ENCODE measurements at regions not wholly inside any gene's neighbourhood (a gene's known extent, or its start where the extent isn't known, plus 50 kb on each side); places are given as distances from the start of the nearest gene placed in this dataset.

- TF ChIP-seq SIN3A (IDR thresholded peaks at IDR 0.05; ENCODE audit: low read depth) = no peak
- no peak for TF ChIP-seq CEBPB (IDR thresholded peaks at IDR 0.05; ENCODE audit: low read depth)
- no peak for TF ChIP-seq JUND (IDR thresholded peaks at IDR 0.05)
- TF ChIP-seq REST (IDR thresholded peaks at IDR 0.05; ENCODE audit: low read depth) = no peak
- no peak for TF ChIP-seq CBX3 (IDR thresholded peaks at IDR 0.05; ENCODE audit: low read depth)
- TF ChIP-seq ZFX (IDR thresholded peaks at IDR 0.05) = no peak
- no peak for TF ChIP-seq ATF3 (IDR thresholded peaks at IDR 0.05)
- TF ChIP-seq EZH2 (IDR thresholded peaks at IDR 0.05) = no peak
- TF ChIP-seq CTCF (IDR thresholded peaks at IDR 0.05 in 2 of 3, conservative IDR thresholded peaks at IDR 0.05 in 1 of 3; ENCODE audit: borderline replicate concordance in 1 of 3, insufficient read depth in 1 of 3, low read depth in 2 of 3, low read length in 2 of 3) = no peak
- no peak for TF ChIP-seq POLR2A (IDR thresholded peaks at IDR 0.05; ENCODE audit: borderline replicate concordance, extremely low read depth, insufficient read depth, insufficient read length)
- TF ChIP-seq YY1 (IDR thresholded peaks at IDR 0.05; ENCODE audit: extremely low read depth, insufficient replicate concordance, low read depth, low read length) = no peak
- TF ChIP-seq SP1 (IDR thresholded peaks at IDR 0.05; ENCODE audit: low read depth) = no peak
- no peak for TF ChIP-seq ZBTB33 (IDR thresholded peaks at IDR 0.05; ENCODE audit: extremely low read depth, insufficient replicate concordance, low read length)
- TF ChIP-seq POLR2AphosphoS5 (IDR thresholded peaks at IDR 0.05; ENCODE audit: low read depth, low read length) = no peak
- no peak for TF ChIP-seq RAD21 (IDR thresholded peaks at IDR 0.05; ENCODE audit: low read depth)
- no peak for TF ChIP-seq EZH2phosphoT487 (IDR thresholded peaks at IDR 0.05; ENCODE audit: borderline replicate concordance)
- no peak for TF ChIP-seq MAX (IDR thresholded peaks at IDR 0.05)
- Histone ChIP-seq H3K9ac (ENCODE audit: low read length) (no peak overlapping the region), H2AFZ (ENCODE audit: low read depth, low read length, poor library complexity, severe bottlenecking) (no peak overlapping the region), H3K9me3 (ENCODE audit: control insufficient read depth in 1 of 2, insufficient read depth in 1 of 2, low read depth in 1 of 2, low read length in 2 of 2) (no peaks in the 10 kb centered on the region), H4K20me1 (ENCODE audit: insufficient read depth) (no peaks in the 10 kb centered on the region), H3K4me3 (replicated peaks in 1 of 2; ENCODE audit: low read depth in 1 of 2, low read length in 2 of 2) (no peak overlapping the region), H3K4me1 (ENCODE audit: control insufficient read depth in 1 of 2, insufficient read depth in 2 of 2, low read length in 2 of 2) (no peaks in the 10 kb centered on the region), H3K4me2 (ENCODE audit: low read length) (no peak overlapping the region), H3K27me3 (ENCODE audit: insufficient read depth, low read length) (no peaks in the 10 kb centered on the region), H3K79me2 (ENCODE audit: insufficient read depth, low read length) (no peaks in the 10 kb centered on the region), H3K27ac (ENCODE audit: low read depth, low read length) (no peak overlapping the region), H3K36me3 (ENCODE audit: control insufficient read depth in 1 of 2, insufficient read depth in 2 of 2, low read length in 2 of 2) (no peaks in the 10 kb centered on the region), H3K9me2 (ENCODE audit: insufficient read depth) (no peaks in the 10 kb centered on the region)
- DNase-seq (ENCODE audit: low read depth, low spot score) (no peak), ATAC-seq (no peak)
- no TSS peak for BruUV-seq (replicated peaks)
- CTCF ChIA-PET = no interaction called here
- RAD21 ChIA-PET (ENCODE audit: low non-redundant PET in 1 of 2, low total read pairs in 2 of 2, uncharacterized antibody in 2 of 2, unreplicated experiment in 2 of 2) = no interaction called here
- intact Hi-C loops (cut with micrococcal nuclease) = no loop called here
- POLR2A ChIA-PET = no interaction called here
Observed at GRCh38 chr1:184910691-184911091, 63.6 kb downstream of the NIBAN1 start.
